Trophoblast cell (in vitro differentiated cells and primary cell): ENCODE measurements at regions not wholly inside any gene's neighbourhood (a gene's known extent, or its start where the extent isn't known, plus 50 kb on each side); places are given as distances from the start of the nearest gene placed in this dataset.

Experiments
- DNase-seq, 2 donors: peaks; one replicate each; pipeline ENCODE4 v3.0.0-alpha.2; 2016
- H2AFZ ChIP-seq: 2 replicates; pipeline ENCODE4 v1.6.1; 2013; ENCODE audit warnings: low read length, moderate library complexity, mild to moderate bottlenecking; ENCODE audit not compliant: insufficient read depth, poor library complexity
- H2AK5ac ChIP-seq: 2 replicates; pipeline ENCODE4 v1.6.1; 2013; ENCODE audit warnings: mild to moderate bottlenecking, low read length
- H2BK120ac ChIP-seq: 2 replicates; pipeline ENCODE4 v1.6.1; 2013; ENCODE audit warnings: low read length, mild to moderate bottlenecking, moderate library complexity; ENCODE audit not compliant: insufficient read depth, poor library complexity
- H2BK12ac ChIP-seq: 2 replicates; pipeline ENCODE4 v1.6.1; 2013; ENCODE audit warnings: mild to moderate bottlenecking, low read length, moderate library complexity
- H2BK5ac ChIP-seq: 2 replicates; pipeline ENCODE4 v1.6.1; 2013; ENCODE audit warnings: low read length, low read depth, moderate library complexity, mild to moderate bottlenecking; ENCODE audit not compliant: poor library complexity
- H3K14ac ChIP-seq: 2 replicates; pipeline ENCODE4 v1.6.1; 2013; ENCODE audit warnings: mild to moderate bottlenecking, low read length
- H3K18ac ChIP-seq: 2 replicates; pipeline ENCODE4 v1.6.1; 2013; ENCODE audit warnings: mild to moderate bottlenecking, low read length
- H3K23ac ChIP-seq: 2 replicates; pipeline ENCODE4 v1.6.1; 2013; ENCODE audit warnings: low read length
- H3K27ac ChIP-seq: 2 replicates; pipeline ENCODE4 v1.5.1; 2013; ENCODE audit warnings: low read depth, mild to moderate bottlenecking, inconsistent platforms, low read length, moderate library complexity
- H3K27me3 ChIP-seq: 2 replicates; pipeline ENCODE4 v1.6.1; 2013; ENCODE audit warnings: inconsistent platforms, mild to moderate bottlenecking, low read length, moderate library complexity; ENCODE audit not compliant: insufficient read depth
- H3K36me3 ChIP-seq, 2 experiments: 1 replicate in 1 of 2; 2 replicates in 1 of 2; pipeline ENCODE4 v1.6.1; 2013; ENCODE audit warnings: low read length in 2 of 2, mild to moderate bottlenecking in 2 of 2, moderate library complexity in 1 of 2; ENCODE audit not compliant: insufficient read depth in 2 of 2, control insufficient read depth in 1 of 2
- H3K4ac ChIP-seq: 2 replicates; pipeline ENCODE4 v1.6.1; 2013; ENCODE audit warnings: low read depth, mild to moderate bottlenecking, low read length, moderate library complexity
- H3K4me1 ChIP-seq, 2 experiments: 1 replicate in 1 of 2; 2 replicates in 1 of 2; pipeline ENCODE4 v1.6.1; 2013; ENCODE audit warnings: low read length in 2 of 2, mild to moderate bottlenecking in 2 of 2, moderate library complexity in 1 of 2; ENCODE audit not compliant: insufficient read depth in 2 of 2, control insufficient read depth in 1 of 2
- H3K4me2 ChIP-seq: 2 replicates; pipeline ENCODE4 v1.6.1; 2013; ENCODE audit warnings: inconsistent platforms, mild to moderate bottlenecking, low read length, moderate library complexity
- H3K4me3 ChIP-seq: 2 replicates; pipeline ENCODE4 v1.5.1; 2013; ENCODE audit warnings: mild to moderate bottlenecking, low read depth, low read length, inconsistent platforms
- H3K79me1 ChIP-seq: one replicate; pipeline ENCODE4 v1.6.1; 2013; ENCODE audit warnings: low read length
- H3K79me2 ChIP-seq: 2 replicates; pipeline ENCODE4 v1.6.1; 2013; ENCODE audit warnings: low read length, mild to moderate bottlenecking; ENCODE audit not compliant: control insufficient read depth, insufficient read depth, poor library complexity
- H3K9ac ChIP-seq: 2 replicates; pipeline ENCODE4 v1.6.1; 2013; ENCODE audit warnings: mild to moderate bottlenecking, low read length
- H3K9me3 ChIP-seq: 2 replicates; pipeline ENCODE4 v1.6.1; 2013; ENCODE audit warnings: low read depth, mild to moderate bottlenecking, control low read depth, inconsistent platforms, low read length; ENCODE audit not compliant: insufficient read depth
- H4K12ac ChIP-seq: 2 replicates; pipeline ENCODE4 v1.6.1; 2013; ENCODE audit warnings: low read depth, mild to moderate bottlenecking, low read length, moderate library complexity
- H4K8ac ChIP-seq: 2 replicates; pipeline ENCODE4 v1.6.1; 2013; ENCODE audit warnings: low read depth, mild to moderate bottlenecking, low read length, moderate library complexity
- H4K91ac ChIP-seq: one replicate; pipeline ENCODE4 v1.6.1; 2013; ENCODE audit warnings: low read depth, mild to moderate bottlenecking, low read length, moderate library complexity
- WGBS: extraction: QIAGEN DNeasy Blood & Tissue Kit; methylation state at CpG from one replicate; pipeline ENCODE4 v1.1.7; 2013; ENCODE audit warnings: missing lambda C conversion rate; ENCODE audit not compliant: insufficient read length, insufficient coverage; ENCODE audit errors: extremely low coverage; 5-methylcytosine and 5-hydroxymethylcytosine counted together

GRCh38 chr6:135106611-135107010, 52.0 kb upstream of the HBS1L start:
- Histone ChIP-seq H3K79me2 (no peaks in the 10 kb centered on the region), H3K27me3 (no peaks in the 10 kb centered on the region), H2AFZ (no peak overlapping the region), H4K8ac (no peak overlapping the region), H3K23ac (no peak overlapping the region), H3K27ac (no peak overlapping the region), H3K4ac (no peak overlapping the region), H2AK5ac (no peak overlapping the region), H2BK5ac (no peak overlapping the region), H3K4me1 (no peaks in the 10 kb centered on the region), H4K91ac (no peak overlapping the region), H2BK12ac (no peak overlapping the region), H4K12ac (no peak overlapping the region), H2BK120ac (no peak overlapping the region), H3K18ac (no peak overlapping the region), H3K9me3 (no peaks in the 10 kb centered on the region), H3K14ac (no peak overlapping the region), H3K4me3 (no peak overlapping the region), H3K9ac (no peak overlapping the region), H3K36me3 (no peaks in the 10 kb centered on the region), H3K79me1 (no peaks in the 10 kb centered on the region), H3K4me2 (no peak overlapping the region)
- no CpG with 5 or more reads among the region's 11 CpGs for WGBS
- DNase-seq, result no peak

- WGBS, result no CpG with 5 or more reads among the region's 2 CpGs
- H3K4me3 ChIP-seq, result no peak overlapping the region
Measured at GRCh38 chr6:135105710-135106109, 51.1 kb upstream of the HBS1L start.

GRCh38 chr6:135105299-135105698, 50.7 kb upstream of the HBS1L start:
- no peak overlapping the region for H3K27ac ChIP-seq
- H3K79me1 ChIP-seq, result no peaks in the 10 kb centered on the region
- no peak overlapping the region for H2BK12ac ChIP-seq
- H3K4me2 ChIP-seq, result no peak overlapping the region
- no peak overlapping the region for H4K8ac ChIP-seq
- no CpG with 5 or more reads among the region's 3 CpGs for WGBS
- no peak overlapping the region for H3K9ac ChIP-seq
- no peak overlapping the region for H3K14ac ChIP-seq
- H4K12ac ChIP-seq, result no peak overlapping the region
- no peak overlapping the region for H2AK5ac ChIP-seq
- no peak overlapping the region for H3K4me3 ChIP-seq
- no peaks in the 10 kb centered on the region for H3K36me3 ChIP-seq
- H3K23ac ChIP-seq, result no peak overlapping the region
- H3K4ac ChIP-seq, result no peak overlapping the region
- H3K79me2 ChIP-seq, result no peaks in the 10 kb centered on the region
- no peaks in the 10 kb centered on the region for H3K4me1 ChIP-seq
- H3K18ac ChIP-seq, result no peak overlapping the region
- H3K27me3 ChIP-seq, result no peaks in the 10 kb centered on the region
- H4K91ac ChIP-seq, result no peak overlapping the region
- H3K9me3 ChIP-seq, result no peaks in the 10 kb centered on the region
- H2BK120ac ChIP-seq, result no peak overlapping the region
- H2BK5ac ChIP-seq, result no peak overlapping the region
- H2AFZ ChIP-seq, result no peak overlapping the region
- DNase-seq, result no peak

More at GRCh38 chr6:135105710-135106109, 51.1 kb upstream of the HBS1L start:
- Histone ChIP-seq H3K14ac (no peak overlapping the region), H3K4me1 (no peaks in the 10 kb centered on the region), H2BK120ac (no peak overlapping the region), H3K23ac (no peak overlapping the region), H3K27ac (no peak overlapping the region), H4K91ac (no peak overlapping the region), H3K27me3 (no peaks in the 10 kb centered on the region), H2AK5ac (no peak overlapping the region), H2AFZ (no peak overlapping the region), H2BK12ac (no peak overlapping the region), H3K36me3 (no peaks in the 10 kb centered on the region), H4K12ac (no peak overlapping the region), H4K8ac (no peak overlapping the region), H3K9ac (no peak overlapping the region), H3K4me2 (no peak overlapping the region), H3K4ac (no peak overlapping the region), H3K18ac (no peak overlapping the region), H3K9me3 (no peaks in the 10 kb centered on the region), H3K79me2 (no peaks in the 10 kb centered on the region), H2BK5ac (no peak overlapping the region), H3K79me1 (no peaks in the 10 kb centered on the region)
- DNase-seq, result no peak
